Neural cell (in vitro differentiated cells): ENCODE measurements at regions not wholly inside any gene's neighbourhood (a gene's known extent, or its start where the extent isn't known, plus 50 kb on each side); places are given as distances from the start of the nearest gene placed in this dataset.

Experiments used
- H2AFZ ChIP-seq: fragments of 200-600, 300-800 bp; sonication (generic), shearing (Covaris generic); 2 replicates; pipeline ENCODE4 v1.6.0; 2014; ENCODE audit warnings: low read depth, mild to moderate bottlenecking, antibody characterized with exemption, low read length, moderate library complexity
- H3F3A ChIP-seq: fragments of 200-600 bp; shearing (Covaris generic); 2 replicates; pipeline ENCODE4 v1.6.1; 2016; ENCODE audit warnings: mild to moderate bottlenecking, moderate library complexity, mixed read lengths, antibody characterized with exemption, low read length; ENCODE audit not compliant: insufficient read depth, poor library complexity, severe bottlenecking
- H3K27ac ChIP-seq: fragments of 200-600, 300-800 bp; sonication (generic), shearing (Covaris generic); 2 replicates; pipeline ENCODE4 v1.5.1; 2014; ENCODE audit warnings: mild to moderate bottlenecking, low read length, moderate library complexity
- H3K27me3 ChIP-seq: fragments of 300-800, 200-600 bp; sonication (generic), shearing (Covaris generic); 2 replicates; pipeline ENCODE4 v1.6.0; 2014; ENCODE audit warnings: mild to moderate bottlenecking, low read depth, low read length, moderate library complexity; ENCODE audit not compliant: insufficient read depth
- H3K36me3 ChIP-seq: fragments of 300-800, 200-600 bp; sonication (generic), shearing (Covaris generic); 2 replicates; pipeline ENCODE4 v1.5.1; 2014; ENCODE audit warnings: mild to moderate bottlenecking, antibody characterized with exemption, low read length, moderate library complexity; ENCODE audit not compliant: insufficient read depth
- H3K4me2 ChIP-seq: fragments of 300-800, 200-600 bp; sonication (generic), shearing (Covaris generic); 2 replicates; pipeline ENCODE4 v1.6.0; 2014; ENCODE audit warnings: mild to moderate bottlenecking, low read length
- H3K4me3 ChIP-seq: fragments of 300-800, 200-600 bp; sonication (generic), shearing (Covaris generic); 2 replicates; pipeline ENCODE4 v1.5.1; 2014; ENCODE audit warnings: mild to moderate bottlenecking, low read length, moderate library complexity
- H3K79me2 ChIP-seq: fragments of 200-600 bp; shearing (Covaris generic); replicated peaks from 2 replicates; pipeline ENCODE4 v1.6.0; 2014; ENCODE audit warnings: mild to moderate bottlenecking, low read length, moderate library complexity; ENCODE audit not compliant: insufficient read depth
- H3K9ac ChIP-seq: fragments of 300-800, 200-600 bp; sonication (generic), shearing (Covaris generic); 2 replicates; pipeline ENCODE4 v1.6.1; 2016; ENCODE audit warnings: mild to moderate bottlenecking, low read length, mixed read lengths
- H3K9me2 ChIP-seq: fragments of 200-600 bp; shearing (Covaris generic); 2 replicates; pipeline ENCODE4 v1.6.1; 2016; ENCODE audit warnings: mild to moderate bottlenecking, low read length, mixed read lengths; ENCODE audit not compliant: insufficient read depth
- H3K9me3 ChIP-seq: fragments of 200-600, 300-800 bp; sonication (generic), shearing (Covaris generic); 2 replicates; pipeline ENCODE4 v1.6.1; 2016; ENCODE audit warnings: mild to moderate bottlenecking, mixed run types, low read length, moderate library complexity, mixed read lengths
- H4K20me1 ChIP-seq: fragments of 200-600 bp; shearing (Covaris generic); 2 replicates; pipeline ENCODE4 v1.6.1; 2016; ENCODE audit warnings: mild to moderate bottlenecking, mixed run types; ENCODE audit not compliant: insufficient read depth
- CTCF ChIP-seq: fragments of 450-650 bp; IDR thresholded peaks from 2 replicates; pipeline ENCODE4 v1.5.1; 2014; ENCODE audit warnings: antibody characterized with exemption, mild to moderate bottlenecking, moderate library complexity; ENCODE audit not compliant: poor library complexity, severe bottlenecking
- EP300 ChIP-seq: fragments of 450-650 bp; conservative IDR thresholded peaks from 2 replicates; pipeline ENCODE4 v1.6.1; 2014; ENCODE audit warnings: antibody characterized with exemption, mild to moderate bottlenecking, moderate library complexity; ENCODE audit not compliant: poor library complexity, severe bottlenecking
- EZH2 ChIP-seq: fragments of 200-600, 300-800 bp; shearing (Covaris generic), sonication (generic); IDR thresholded peaks from 2 replicates; pipeline ENCODE4 v1.6.1; 2014; ENCODE audit warnings: antibody characterized with exemption, low read length, borderline replicate concordance, mild to moderate bottlenecking; ENCODE audit not compliant: insufficient read depth, poor library complexity, severe bottlenecking
- MXI1 ChIP-seq: fragments of 450-650 bp; conservative IDR thresholded peaks from 2 replicates; pipeline ENCODE4 v1.6.1; 2014; ENCODE audit warnings: antibody characterized with exemption, mild to moderate bottlenecking; ENCODE audit not compliant: poor library complexity, severe bottlenecking
- POLR2AphosphoS5 ChIP-seq: IDR thresholded peaks from 2 replicates; pipeline ENCODE4 v1.6.1; 2012
- RAD21 ChIP-seq: fragments of 450-650 bp; conservative IDR thresholded peaks from 2 replicates; pipeline ENCODE4 v1.6.1; 2014; ENCODE audit warnings: antibody characterized with exemption, mild to moderate bottlenecking, moderate library complexity
- SMC3 ChIP-seq: fragments of 450-650 bp; conservative IDR thresholded peaks from 2 replicates; pipeline ENCODE4 v1.6.1; 2014; ENCODE audit warnings: antibody characterized with exemption, mild to moderate bottlenecking, moderate library complexity; ENCODE audit not compliant: poor library complexity
- TAF1 ChIP-seq: IDR thresholded peaks from 2 replicates; pipeline ENCODE4 v1.6.1; 2012; ENCODE audit warnings: low read depth
- TF ChIP-seq, protein P1 (sequence below): IDR thresholded peaks from 2 replicates; pipeline ENCODE4 v1.6.1; 2012; ENCODE audit warnings: borderline replicate concordance

DNA sequence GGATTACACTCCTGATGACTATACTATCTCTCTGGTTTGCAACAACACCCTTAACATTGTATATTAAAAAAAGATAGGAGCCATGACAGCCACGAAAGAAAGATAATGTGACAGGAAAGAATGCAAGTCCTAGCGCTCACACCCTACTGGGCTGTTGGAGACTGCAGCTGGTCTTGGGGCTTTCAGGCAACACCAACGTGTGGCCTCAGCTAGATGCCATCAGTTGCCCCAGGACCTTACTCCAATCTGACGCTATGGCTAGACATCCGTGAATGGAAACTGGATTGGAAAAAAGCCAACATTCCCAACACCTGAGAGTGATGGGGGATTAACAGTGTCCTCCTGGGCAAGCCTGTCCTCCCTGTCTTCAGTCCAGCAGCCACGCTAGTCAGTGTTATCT lies 357.4 kb upstream of the GULP1 start:
- Histone ChIP-seq H3K4me3 (no peak overlapping the region), H3K79me2 (no peaks in the 10 kb centered on the region), H3K36me3 (no peaks in the 10 kb centered on the region), H3K9ac (no peak overlapping the region), H2AFZ (no peak overlapping the region), H3K27me3 (no peaks in the 10 kb centered on the region), H3F3A (no peaks in the 10 kb centered on the region), H3K9me3 (no peaks in the 10 kb centered on the region), H4K20me1 (no peaks in the 10 kb centered on the region), H3K27ac (no peak overlapping the region), H3K4me2 (no peak overlapping the region), H3K9me2 (no peaks in the 10 kb centered on the region)
- TF ChIP-seq TAF1 (no peak), SMC3 (no peak), EP300 (no peak), POLR2AphosphoS5 (no peak), CTCF (no peak), MXI1 (no peak), RAD21 (no peak)
- TF ChIP-seq, protein P1, sequence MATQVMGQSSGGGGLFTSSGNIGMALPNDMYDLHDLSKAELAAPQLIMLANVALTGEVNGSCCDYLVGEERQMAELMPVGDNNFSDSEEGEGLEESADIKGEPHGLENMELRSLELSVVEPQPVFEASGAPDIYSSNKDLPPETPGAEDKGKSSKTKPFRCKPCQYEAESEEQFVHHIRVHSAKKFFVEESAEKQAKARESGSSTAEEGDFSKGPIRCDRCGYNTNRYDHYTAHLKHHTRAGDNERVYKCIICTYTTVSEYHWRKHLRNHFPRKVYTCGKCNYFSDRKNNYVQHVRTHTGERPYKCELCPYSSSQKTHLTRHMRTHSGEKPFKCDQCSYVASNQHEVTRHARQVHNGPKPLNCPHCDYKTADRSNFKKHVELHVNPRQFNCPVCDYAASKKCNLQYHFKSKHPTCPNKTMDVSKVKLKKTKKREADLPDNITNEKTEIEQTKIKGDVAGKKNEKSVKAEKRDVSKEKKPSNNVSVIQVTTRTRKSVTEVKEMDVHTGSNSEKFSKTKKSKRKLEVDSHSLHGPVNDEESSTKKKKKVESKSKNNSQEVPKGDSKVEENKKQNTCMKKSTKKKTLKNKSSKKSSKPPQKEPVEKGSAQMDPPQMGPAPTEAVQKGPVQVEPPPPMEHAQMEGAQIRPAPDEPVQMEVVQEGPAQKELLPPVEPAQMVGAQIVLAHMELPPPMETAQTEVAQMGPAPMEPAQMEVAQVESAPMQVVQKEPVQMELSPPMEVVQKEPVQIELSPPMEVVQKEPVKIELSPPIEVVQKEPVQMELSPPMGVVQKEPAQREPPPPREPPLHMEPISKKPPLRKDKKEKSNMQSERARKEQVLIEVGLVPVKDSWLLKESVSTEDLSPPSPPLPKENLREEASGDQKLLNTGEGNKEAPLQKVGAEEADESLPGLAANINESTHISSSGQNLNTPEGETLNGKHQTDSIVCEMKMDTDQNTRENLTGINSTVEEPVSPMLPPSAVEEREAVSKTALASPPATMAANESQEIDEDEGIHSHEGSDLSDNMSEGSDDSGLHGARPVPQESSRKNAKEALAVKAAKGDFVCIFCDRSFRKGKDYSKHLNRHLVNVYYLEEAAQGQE, result no peak

GRCh38 chr2:187934692-187935091 lies 357.0 kb upstream of the GULP1 start:
- Histone ChIP-seq H2AFZ (no peak overlapping the region), H3K27me3 (no peaks in the 10 kb centered on the region), H3K9ac (no peak overlapping the region), H3K4me2 (no peak overlapping the region), H3K9me2 (no peaks in the 10 kb centered on the region), H4K20me1 (no peaks in the 10 kb centered on the region), H3F3A (no peaks in the 10 kb centered on the region), H3K9me3 (no peaks in the 10 kb centered on the region), H3K36me3 (no peaks in the 10 kb centered on the region), H3K27ac (no peak overlapping the region), H3K79me2 (no peaks in the 10 kb centered on the region), H3K4me3 (no peak overlapping the region)
- TF ChIP-seq RAD21, result no peak
- no peak for TF ChIP-seq CTCF
- no peak for TF ChIP-seq EP300
- no peak for TF ChIP-seq MXI1
- TF ChIP-seq, protein P1, result no peak
- TF ChIP-seq TAF1, result no peak
- TF ChIP-seq POLR2AphosphoS5, result no peak
- TF ChIP-seq SMC3, result no peak
- TF ChIP-seq EZH2, result no peak
